HG03039 (cell line): ENCODE measurements at regions not wholly inside any gene's neighbourhood (a gene's known extent, or its start where the extent isn't known, plus 50 kb on each side); places are given as distances from the start of the nearest gene placed in this dataset.

Source experiments
- ATAC-seq: cut with Tn5 transposase; IDR thresholded peaks from one replicate; pipeline ENCODE4 v1.9.1; 2021; ENCODE audit warnings: mild to moderate bottlenecking, moderate library complexity; ENCODE audit not compliant: unreplicated experiment

DNA sequence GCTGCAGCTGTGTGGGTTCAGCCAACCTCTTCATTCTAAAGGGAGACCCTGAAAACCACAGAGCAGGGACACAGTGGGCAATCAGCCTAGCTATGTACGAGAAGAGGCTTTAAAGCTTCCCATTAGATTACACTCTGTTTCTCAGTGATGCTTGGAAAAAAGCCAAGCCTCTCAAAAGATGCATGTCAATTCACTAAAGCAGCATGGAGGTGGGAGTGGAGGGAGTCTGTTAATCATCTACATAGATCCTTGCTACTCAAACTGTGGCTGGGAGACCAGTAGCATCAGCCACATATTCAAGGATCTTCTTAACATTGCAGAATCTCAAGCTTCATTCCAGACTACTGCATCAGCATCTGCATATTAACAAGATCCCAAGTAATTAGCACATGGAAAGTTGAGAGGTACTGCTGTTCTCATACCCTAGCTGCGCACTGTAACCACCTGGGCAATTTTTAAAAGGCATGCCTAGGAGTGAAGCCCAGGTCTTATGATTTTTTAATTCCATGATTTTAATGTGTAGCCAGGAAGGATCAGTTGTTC lies 305.9 kb downstream of the PMP22 start:
- no peak for ATAC-seq

DNA sequence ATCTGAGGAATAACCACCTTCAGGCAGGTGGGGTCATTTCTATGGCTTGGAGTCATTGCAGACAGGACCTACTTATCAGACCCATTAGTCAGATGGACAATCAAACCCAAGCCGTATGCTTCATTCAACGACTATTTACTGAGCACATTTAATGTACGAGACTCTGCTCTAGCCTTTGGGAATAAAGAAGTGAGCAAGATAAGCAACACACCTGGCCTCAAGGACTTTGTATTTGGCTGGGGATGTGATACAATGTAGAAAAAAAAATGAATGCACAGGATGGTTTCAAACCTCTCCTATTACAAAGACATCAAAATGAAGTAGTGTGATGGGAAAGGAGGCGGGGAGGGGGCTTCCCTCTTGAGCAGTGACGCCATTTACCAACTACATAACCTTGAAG lies 311.7 kb downstream of the PMP22 start:
- ATAC-seq, result no peak

DNA sequence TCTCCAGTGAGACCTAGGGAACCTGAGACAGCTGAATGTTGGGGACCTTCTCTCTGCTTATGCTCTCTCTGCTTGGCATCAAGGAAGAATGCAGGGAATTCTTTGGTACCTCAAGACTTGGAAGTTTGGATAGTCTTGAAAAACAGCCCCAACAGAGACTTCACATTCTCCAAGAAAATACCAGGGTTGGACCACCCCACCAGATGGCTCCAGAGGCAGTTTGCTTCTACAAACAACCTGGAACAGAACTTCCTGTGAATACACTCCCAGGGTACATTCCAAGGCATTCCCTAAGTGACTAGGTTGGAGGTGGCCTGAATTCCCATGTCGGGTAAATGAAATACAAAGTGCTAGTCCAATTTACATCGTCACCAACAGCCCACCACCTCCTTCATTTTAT lies 314.4 kb downstream of the PMP22 start:
- ATAC-seq, result no peak

DNA sequence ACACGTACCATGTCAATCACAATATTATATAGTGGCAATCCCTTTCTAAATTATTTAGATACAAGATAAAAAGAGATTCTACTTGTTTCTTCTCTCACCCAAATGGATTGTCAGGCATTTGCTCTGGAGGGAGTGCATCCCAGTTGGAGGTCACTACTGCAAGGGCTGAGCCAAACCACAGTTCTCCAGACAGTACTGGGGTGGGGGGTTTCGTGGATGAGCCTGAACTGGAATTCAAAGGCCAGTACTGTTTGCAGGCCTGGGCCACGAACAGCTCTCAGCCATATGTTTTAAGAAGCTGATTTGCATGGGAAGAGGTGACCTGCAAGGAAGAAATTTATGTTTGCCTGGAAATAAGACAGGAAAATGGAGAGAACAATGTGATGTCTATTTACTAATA lies 314.9 kb downstream of the PMP22 start:
- ATAC-seq, result no peak

DNA sequence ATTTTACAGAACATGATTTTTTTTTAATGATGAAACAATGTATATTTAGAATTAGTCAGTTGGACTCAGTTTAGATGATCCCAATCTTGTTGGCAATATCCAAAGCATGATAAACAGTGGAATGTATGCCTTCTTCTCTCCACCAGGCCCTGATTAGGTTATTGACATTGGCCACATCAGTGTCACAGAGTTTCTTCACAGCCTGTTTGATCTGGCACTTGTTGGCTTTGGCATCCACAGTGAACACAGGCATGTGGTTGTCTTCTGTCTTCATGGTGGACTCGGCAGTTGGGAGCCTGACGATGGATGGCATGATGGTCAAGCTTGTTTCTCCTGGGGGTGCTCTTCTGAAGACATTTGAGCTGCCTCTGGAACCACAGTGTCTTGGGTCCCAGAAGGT lies 317.5 kb downstream of the PMP22 start:
- no peak for ATAC-seq

DNA sequence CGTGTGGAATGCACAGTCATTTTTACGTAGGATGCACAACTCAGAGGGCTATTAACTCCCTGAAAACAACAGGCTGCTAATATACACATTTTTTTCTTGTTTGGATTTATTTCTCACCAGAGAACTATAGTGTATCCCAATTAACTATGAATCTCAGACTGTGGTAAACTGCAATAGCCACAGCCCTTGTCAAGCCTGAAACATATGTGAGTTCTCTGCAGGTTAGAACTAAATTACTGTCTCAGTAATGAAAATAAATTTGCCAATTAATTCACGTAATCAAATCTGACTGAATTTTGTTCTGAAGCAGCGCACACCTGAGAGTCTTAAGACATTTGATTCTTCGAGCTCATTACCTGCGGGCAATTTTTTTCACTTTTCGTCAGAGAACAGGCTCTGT lies 318.6 kb downstream of the PMP22 start:
- no peak for ATAC-seq

DNA sequence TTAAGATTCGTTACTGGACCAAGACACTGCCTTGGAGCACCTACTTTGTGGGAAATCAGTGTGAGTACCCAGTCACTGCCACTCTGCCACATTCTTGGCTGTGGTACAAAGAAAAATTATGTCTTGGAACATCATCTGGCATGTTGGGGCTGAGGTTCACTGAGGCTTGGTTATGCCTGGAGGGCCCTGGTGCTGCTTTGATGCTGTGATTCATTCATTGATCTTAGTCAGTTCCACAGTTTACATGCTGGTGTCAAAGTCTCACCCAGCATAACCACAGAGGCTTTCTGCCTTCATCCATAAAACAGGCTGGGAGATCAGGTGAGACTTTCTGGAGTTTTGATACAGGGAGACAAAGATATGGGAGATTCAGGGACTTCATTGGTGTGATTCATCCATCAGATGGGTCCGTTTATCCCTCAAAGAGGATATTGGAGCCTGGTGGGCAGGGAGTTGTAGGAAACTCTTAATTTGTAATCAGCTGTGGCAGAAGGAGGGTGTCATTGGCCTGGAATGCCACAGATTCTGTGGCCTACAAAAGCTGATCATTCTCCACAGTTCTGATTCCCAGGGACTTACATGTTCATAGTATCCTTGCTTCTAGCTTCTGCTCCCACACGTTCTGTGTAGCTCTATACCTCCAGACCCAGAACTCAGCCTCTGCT lies 322.5 kb downstream of the PMP22 start:
- no peak for ATAC-seq

DNA sequence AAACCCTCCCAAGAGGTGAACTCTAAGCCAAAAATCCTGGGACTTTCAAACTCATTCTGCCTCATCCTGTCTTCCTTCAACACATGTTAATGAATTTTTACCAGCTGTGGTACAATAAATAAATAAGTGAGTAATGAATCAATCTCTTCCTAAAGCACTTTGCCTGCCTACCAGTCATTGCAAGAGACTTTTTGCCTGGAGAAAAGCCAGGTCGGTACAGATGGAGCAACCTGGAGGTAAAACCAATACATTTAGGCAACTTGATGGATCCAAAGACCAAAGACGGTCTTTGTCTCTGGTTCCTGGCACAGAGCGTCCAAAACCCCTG lies 324.2 kb downstream of the PMP22 start:
- ATAC-seq, result no peak

DNA sequence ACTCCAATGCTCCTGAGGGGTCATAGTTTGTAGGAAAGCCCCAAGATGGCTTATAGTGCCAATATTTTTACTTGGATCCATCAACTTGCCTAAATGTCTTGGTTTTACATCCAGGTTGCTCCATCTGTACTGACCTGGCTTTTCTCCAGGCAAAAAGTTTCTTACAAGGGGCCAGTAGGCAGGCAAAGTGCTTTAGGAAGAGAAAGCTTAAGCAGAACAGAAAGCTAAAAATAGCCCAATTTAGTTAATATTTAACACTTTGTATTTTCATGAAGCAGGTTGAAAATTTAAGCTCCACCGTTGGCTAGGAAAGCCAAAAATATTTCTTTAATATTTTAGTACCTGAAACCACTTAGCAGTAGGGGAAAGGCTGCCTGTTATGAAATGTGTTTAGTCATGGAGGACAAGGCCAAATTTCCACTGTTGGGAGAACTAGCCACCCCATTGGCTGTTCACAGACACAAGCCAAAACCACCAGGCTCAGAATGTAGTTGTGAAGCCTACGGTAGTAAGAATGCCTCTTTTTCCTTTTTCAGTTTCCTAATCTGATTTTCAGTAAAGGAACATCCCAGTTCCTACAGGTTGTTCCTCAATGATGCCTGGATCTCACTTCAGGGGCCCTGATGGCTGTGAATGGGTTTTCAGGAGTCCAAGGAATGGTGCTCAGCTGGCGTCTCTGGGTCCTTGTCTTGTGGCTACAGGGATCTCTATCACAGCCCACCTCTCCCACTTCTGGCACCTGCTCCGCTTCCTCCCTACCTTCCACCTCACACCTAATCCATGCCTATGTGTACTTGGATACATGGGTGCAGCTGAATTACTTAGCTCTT lies 324.8 kb downstream of the PMP22 start:
- no peak for ATAC-seq

DNA sequence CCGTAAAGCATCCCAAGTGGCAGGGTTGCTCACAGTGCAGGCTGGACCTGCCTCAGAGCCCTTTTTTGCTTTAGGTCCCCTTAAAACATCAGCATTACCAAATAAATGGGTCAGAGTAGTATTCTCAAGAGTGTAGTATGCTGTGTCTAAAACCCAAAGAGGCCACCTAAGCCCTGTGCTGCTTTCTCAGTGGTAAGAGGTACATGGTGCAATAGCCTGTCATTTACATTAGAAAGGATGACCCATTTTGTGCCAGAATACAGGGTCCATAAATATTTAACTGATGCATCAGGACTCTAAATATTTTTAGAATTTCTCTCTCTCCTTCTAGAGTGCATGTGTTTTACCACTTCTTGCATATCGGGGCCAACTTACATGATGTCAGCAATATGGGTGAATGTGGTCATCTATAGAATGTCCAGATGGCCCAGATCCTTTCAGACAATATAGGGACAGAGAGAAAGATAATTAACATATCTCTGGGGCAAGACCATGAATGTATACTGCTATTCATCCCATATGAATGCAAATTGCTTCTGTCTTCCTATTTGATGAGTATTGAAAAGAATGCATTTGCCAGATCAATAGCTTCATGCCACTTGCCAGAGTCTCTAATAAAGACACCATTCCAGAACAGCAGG lies 329.2 kb downstream of the PMP22 start:
- no peak for ATAC-seq

DNA sequence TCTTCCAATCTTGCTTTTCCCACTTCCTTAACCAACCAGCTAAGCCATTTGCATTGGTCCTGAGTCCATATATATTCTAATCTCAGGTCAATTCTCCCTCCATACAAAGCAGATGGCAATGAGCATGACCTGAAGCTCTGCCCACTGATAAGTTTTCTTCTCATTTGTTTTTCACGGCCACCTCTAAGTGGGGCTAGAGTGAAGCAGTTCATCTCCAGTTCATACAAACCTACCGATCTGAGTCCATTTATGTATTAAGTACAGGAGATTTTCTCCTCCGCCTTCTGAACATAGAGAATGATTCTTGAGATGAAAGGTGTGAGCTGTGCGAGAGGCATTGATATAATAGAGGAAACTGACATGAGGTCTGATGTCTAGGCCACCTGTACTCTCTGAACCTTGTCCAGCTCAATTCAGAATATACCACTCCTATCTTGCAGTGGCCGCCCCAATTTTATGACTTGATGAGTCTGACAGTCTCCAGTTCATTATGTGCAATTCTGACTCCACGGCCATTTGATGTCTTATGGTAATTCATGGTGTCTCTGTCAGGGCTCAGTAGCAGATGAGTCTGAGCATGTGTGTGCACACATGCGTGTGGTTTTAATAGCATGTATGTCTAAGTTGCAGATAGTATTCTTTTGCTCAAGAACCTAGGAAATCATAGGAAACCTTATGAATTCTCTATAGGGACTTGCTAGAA lies 329.8 kb downstream of the PMP22 start:
- ATAC-seq, result no peak

DNA sequence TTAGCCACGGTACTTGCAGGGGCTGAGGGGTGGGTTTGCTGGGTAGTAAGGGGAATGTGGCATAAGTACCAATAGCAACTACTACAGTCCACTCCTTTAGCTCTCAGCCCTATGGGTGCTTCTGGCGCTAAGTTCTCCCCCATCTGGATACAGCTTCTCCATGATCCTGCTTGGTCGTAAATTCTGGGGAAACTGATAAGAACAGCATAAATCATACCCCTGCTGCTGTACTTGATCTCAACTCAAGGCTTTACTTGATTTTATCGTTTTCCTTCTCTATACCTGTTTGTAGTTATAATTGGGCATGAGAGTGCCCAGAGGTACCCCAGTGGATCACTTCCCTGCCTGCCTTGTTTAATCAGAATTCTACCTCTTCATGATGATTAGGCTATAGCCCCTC lies 331.4 kb downstream of the PMP22 start:
- no peak for ATAC-seq

DNA sequence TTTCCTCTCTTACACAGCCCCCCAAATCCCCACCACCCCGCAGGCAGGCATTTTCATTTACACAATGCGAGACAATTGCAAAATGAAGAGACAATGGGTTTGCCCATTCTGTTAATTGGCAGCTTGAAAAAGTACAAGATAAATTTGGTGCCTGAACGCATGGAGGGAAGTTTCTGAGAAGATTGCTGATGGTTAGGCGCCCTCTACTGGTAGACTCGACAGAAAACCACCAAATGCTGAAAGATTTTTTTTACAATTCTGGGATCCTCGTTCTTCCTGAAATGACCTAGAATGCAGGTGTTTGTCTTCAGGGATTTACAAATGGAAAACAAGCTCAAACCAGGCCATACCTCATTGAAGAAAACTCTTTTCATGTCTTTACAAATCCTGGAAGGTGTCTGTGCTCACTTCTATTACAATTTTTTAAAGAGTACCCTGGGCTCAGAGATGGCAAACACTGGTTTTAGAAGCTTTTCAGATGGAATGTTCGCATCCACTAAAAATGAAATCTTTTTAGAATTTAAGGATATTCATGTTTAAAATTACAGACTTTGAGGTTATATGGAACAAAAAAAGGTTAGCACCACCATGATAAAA lies 338.5 kb downstream of the PMP22 start:
- no peak for ATAC-seq

DNA sequence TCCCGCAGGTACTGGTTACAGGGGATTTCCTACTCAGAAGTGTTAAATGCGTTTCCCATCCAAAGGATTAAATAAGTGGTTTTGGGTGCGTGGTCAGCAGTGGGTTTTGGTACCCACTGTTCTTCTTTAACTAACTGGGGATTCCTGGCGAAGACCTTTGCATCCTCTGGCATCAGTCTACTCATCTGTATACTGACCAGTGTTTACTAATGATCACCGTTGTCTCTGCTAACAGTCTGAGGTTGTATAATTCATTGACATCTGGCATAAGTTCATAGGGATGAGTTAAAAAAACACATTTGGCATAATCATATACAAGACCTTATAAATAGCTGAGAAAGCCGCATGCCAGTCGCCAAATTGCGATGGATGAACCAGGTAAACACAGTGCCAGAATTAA lies 339.1 kb downstream of the PMP22 start:
- ATAC-seq, result no peak

DNA sequence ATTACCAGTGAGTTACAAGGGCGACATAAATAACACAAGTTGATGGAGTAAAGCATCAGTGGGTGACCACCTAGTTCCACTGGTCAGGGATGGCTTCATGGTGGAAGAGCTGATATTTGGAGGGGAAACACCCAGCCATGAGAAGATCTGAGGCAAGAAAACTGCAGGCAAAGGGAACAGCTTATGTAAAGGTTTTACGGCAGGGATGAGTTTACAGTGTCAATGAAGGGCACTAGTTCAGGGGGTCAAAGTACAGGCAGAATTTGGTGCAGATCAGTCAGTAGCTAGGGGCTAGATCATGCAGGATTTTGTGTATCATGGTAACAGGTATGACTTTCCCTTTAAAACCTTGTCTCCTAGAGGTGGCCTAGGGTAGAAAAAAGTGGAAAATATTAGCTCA lies 339.6 kb downstream of the PMP22 start:
- ATAC-seq, result no peak

DNA sequence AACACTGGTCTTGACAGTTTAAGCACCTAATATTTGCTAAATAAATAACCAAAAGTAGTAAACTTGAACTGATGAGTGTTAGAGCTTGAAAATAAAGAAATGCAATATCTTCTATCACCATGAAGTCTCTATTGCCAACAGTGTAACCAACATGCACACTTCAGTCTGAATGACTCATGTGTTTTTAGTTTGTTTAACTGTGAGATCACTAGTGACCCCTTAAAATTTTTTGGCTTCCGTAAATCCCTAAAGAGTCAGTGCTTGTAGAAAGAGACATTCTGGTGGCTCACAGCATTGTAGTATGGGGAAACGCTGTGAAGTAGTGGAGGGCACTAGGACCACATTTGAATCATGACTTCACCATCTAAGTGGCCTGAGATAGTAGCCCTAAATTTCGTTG lies 341.1 kb downstream of the PMP22 start:
- ATAC-seq, result no peak

DNA sequence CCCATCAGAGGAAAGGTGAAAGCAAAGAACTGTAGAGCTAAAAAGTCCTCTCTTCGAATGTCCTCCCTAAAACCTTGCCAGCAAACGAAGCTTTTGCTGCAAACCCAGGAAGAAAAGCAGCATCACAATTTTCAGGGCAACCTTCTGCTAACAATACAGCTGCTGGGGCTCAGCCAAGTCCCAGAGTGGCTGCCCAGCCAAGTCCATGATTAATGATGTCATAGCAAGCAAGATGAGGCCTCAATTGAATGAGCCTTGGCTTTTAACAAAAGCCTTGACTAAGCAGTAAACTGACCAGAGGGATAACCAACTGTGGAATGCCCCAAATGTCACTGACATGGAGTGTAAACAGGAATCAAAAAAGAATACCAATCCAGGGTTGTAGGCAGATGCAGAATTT lies 342.7 kb downstream of the PMP22 start:
- no peak for ATAC-seq

DNA sequence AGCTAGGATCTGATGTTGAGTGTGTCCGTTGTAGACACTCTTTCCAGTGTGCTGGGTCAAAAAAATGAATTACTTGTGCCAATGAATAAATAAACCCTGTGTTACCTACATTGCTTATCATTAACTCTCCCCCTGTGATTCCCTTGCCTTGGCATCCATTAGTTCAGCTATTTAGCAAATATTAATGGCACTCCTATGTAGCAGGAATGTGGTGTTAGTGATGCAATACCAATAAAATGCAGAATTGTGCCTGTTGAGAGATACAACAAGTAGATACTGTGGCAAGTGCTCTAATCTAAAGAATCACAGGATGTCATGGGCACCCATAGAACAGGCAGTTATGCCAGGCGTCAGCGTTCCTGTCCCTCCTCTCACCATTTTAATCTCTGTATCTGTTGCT lies 343.2 kb downstream of the PMP22 start:
- no peak for ATAC-seq

DNA sequence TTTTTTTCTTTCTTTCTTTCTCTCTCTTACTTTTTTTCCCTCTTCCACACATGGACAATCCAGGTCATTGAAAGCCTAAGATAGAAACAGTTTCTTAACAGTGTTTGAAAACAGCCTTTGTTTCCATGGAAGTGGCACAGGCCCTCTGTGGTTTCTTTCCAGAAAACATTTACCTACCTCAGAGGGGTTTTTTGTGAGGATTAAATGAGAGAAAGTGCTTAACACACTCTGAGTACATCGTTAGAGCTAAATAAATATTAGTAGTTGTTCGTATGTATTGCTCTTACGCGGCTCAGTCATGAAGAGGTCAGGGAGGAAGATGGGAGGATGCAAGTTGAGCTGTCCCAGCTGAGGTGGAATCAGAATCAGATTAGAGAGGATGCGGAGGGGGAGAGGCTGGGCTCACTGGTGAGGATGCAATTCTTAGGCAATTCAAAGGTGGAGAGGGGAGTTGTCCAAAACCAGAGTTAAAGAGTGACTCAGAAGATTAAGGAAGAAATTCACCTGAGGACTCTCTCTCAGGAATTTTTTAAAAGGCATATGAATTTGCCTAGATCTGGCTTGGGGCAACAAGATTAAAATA lies 345.4 kb downstream of the PMP22 start:
- no peak for ATAC-seq

DNA sequence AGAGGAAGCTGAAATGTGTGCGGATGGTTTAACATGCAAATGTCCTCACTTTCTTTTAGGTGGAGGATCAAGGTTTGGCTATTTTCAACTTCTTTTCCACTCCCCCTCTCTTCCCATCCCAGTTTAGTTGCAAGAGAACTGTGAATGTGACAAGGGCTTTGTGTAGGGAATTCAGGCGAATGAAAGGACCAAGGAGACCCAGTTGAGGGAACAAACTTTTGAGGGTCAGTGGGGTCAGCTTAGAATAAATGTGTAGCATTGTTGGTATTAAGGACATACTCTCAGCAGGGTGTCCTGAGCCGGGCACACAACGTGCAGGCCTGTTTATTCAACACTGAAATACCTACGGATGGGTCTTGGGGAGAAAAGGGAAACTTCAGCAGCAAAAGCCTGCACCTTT lies 346.0 kb downstream of the PMP22 start:
- ATAC-seq, result no peak

DNA sequence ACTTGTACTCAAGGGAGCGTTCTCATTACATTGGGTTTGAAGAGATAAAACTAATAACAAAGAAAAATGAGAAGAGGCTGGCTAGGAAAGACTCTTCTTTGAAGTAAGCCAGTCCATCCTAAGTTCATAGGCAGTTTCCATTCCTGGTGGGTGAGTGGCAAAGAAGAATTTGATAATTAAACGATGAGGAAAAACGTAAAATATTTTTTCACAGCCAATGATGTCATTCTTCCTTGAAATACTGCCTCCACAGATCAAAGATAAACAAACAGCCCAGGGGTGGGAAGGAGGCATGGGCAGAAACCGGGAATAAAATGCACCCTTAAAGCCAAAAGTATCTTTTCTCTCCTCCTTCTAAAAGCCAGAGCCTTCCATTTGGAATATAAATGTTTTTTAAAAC lies 346.6 kb downstream of the PMP22 start:
- ATAC-seq, result no peak
